OCI-LY7 (cell line): ENCODE measurements at regions not wholly inside any gene's neighbourhood (a gene's known extent, or its start where the extent isn't known, plus 50 kb on each side); places are given as distances from the start of the nearest gene placed in this dataset.

Experiments
- BruUV-seq: library from RNA; stranded (reverse); fragments of 400-500 nt; replicated peaks from 2 replicates; lab custom pipeline; 2021; lab: Mats Ljungman, UMichigan
- CTCF ChIA-PET: fragments of 300-600 bp; sonication (Branson Sonifier 250); formaldehyde crosslinking; loops from one replicate; lab custom pipeline; 2022; ENCODE audit warnings: antibody characterized with exemption; ENCODE audit not compliant: unreplicated experiment; lab: Charles Lee
- POLR2A ChIA-PET: fragments of 300-600 bp; sonication (Branson Sonifier 250); formaldehyde crosslinking; loops from one replicate; lab custom pipeline; 2022; ENCODE audit warnings: antibody characterized with exemption; lab: Charles Lee
- DNase-seq: peaks from one replicate; pipeline ENCODE4 v3.0.0-alpha.2; 2015; ENCODE audit warnings: low spot score
- H2AFZ ChIP-seq: fragments of 200-600 bp; sonication (generic), shearing (Covaris generic); 2 replicates; pipeline ENCODE4 v1.6.1; 2014; ENCODE audit warnings: mild to moderate bottlenecking, antibody characterized with exemption, low read length, moderate library complexity
- H3K27ac ChIP-seq: fragments of 200-600 bp; sonication (generic); 2 replicates; pipeline ENCODE4 v1.5.1; 2014; ENCODE audit warnings: mixed run types, low read depth, mild to moderate bottlenecking, moderate library complexity, low read length, inconsistent platforms; ENCODE audit not compliant: poor library complexity, severe bottlenecking
- H3K36me3 ChIP-seq: fragments of 200-600 bp; sonication (generic); 2 replicates; pipeline ENCODE4 v1.6.1; 2014; ENCODE audit warnings: mild to moderate bottlenecking, antibody characterized with exemption, low read length, moderate library complexity, mixed read lengths; ENCODE audit not compliant: insufficient read depth
- H3K4me1 ChIP-seq: fragments of 200-600 bp; sonication (generic); 2 replicates; pipeline ENCODE4 v1.5.1; 2014; ENCODE audit warnings: mild to moderate bottlenecking, low read length; ENCODE audit not compliant: insufficient read depth, poor library complexity, severe bottlenecking
- H3K4me2 ChIP-seq: fragments of 200-600 bp; sonication (generic); 2 replicates; pipeline ENCODE4 v1.6.1; 2014; ENCODE audit warnings: mild to moderate bottlenecking, low read length
- H3K4me3 ChIP-seq: fragments of 200-600 bp; sonication (generic); 2 replicates; pipeline ENCODE4 v1.5.1; 2014; ENCODE audit warnings: mild to moderate bottlenecking, low read depth, low read length; ENCODE audit not compliant: poor library complexity, severe bottlenecking
- H3K79me2 ChIP-seq: fragments of 200-600 bp; sonication (generic); 2 replicates; pipeline ENCODE4 v1.6.1; 2016; ENCODE audit warnings: low read depth, mild to moderate bottlenecking, low read length, moderate library complexity, mixed read lengths; ENCODE audit not compliant: insufficient read depth
- H3K9me2 ChIP-seq: fragments of 200-600 bp; sonication (generic); 2 replicates; pipeline ENCODE4 v1.6.1; 2016; ENCODE audit warnings: mild to moderate bottlenecking, low read length, mixed read lengths; ENCODE audit not compliant: insufficient read depth
- H3K9me3 ChIP-seq: fragments of 200-600 bp; sonication (generic); 2 replicates; pipeline ENCODE4 v1.6.1; 2014; ENCODE audit warnings: mild to moderate bottlenecking, mixed run types, low read length, mixed read lengths
- H4K20me1 ChIP-seq: fragments of 200-600 bp; sonication (generic); 2 replicates; pipeline ENCODE4 v1.6.1; 2014; ENCODE audit warnings: mild to moderate bottlenecking, antibody characterized with exemption, low read length, moderate library complexity, mixed read lengths; ENCODE audit not compliant: insufficient read depth
- CTCF ChIP-seq: fragments of 200-600 bp; sonication (generic); conservative IDR thresholded peaks from 2 replicates; pipeline ENCODE4 v1.5.1; 2014; ENCODE audit warnings: mild to moderate bottlenecking, antibody characterized with exemption, low read length, moderate library complexity, mixed read lengths
- EZH2phosphoT487 ChIP-seq: fragments of 200-600 bp; sonication (generic); IDR thresholded peaks from 2 replicates; pipeline ENCODE4 v1.6.1; 2018; ENCODE audit warnings: low read depth, borderline replicate concordance, mild to moderate bottlenecking, mixed run types, antibody characterized with exemption, low read length, moderate library complexity, mixed read lengths
- intact Hi-C: fragments of 100-400 bp; cut with micrococcal nuclease; formaldehyde crosslinking; loops from one replicate; pipeline ENCODE4 v1.10.0; 2022; ENCODE audit not compliant: unreplicated experiment

GRCh38 chr22:48151641-48152040, 1389.2 kb downstream of the TBC1D22A start:
- ChIA-PET CTCF (interaction anchor here (0.6 kb wide), 1 partner anchor 49 kb away, joined by 3 read pairs; no protein-coding TSS in a partner anchor), POLR2A (no interaction called here)
- TF ChIP-seq EZH2phosphoT487, result no peak
- TF ChIP-seq CTCF, result no peak
- Histone ChIP-seq H3K4me2 (no peak overlapping the region), H3K36me3 (no peaks in the 10 kb centered on the region), H3K79me2 (no peaks in the 10 kb centered on the region), H3K4me3 (no peak overlapping the region), H3K9me3 (no peaks in the 10 kb centered on the region), H3K9me2 (no peaks in the 10 kb centered on the region), H3K27ac (no peak overlapping the region), H4K20me1 (no peaks in the 10 kb centered on the region), H3K4me1 (no peaks in the 10 kb centered on the region), H2AFZ (no peak overlapping the region)
- intact Hi-C loops, result no loop called here
- BruUV-seq, result no TSS peak
- DNase-seq, result no peak

DNA sequence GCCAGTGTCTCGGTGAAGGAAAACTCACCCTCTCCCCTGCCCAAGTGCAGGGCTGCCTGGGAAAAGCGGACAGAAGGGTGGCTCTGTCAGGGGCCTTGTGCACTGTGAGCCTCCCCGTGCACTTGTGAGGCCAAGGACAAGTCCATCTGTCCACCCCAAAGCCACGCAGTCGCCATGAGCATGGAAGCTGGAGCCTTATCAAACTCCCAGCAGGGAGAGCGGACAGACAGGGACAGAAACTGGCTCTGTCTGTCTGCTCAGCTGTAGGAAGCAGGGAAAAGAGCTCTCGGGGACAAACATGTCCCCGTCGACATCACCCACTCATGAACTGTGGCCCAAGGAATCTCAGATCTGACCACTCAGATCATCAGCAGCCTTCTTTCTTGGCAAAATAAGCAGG, 1385.4 kb downstream of the TBC1D22A start:
- POLR2A ChIA-PET, result no interaction called here

More for the DNA sequence above, 1385.4 kb downstream of the TBC1D22A start:
- Histone ChIP-seq H3K79me2 (no peaks in the 10 kb centered on the region), H4K20me1 (no peaks in the 10 kb centered on the region), H3K9me2 (no peaks in the 10 kb centered on the region), H3K36me3 (no peaks in the 10 kb centered on the region), H3K27ac (no peak overlapping the region), H3K9me3 (no peaks in the 10 kb centered on the region), H3K4me3 (no peak overlapping the region), H3K4me2 (no peak overlapping the region), H2AFZ (no peak overlapping the region), H3K4me1 (no peaks in the 10 kb centered on the region)
- BruUV-seq, result no TSS peak
- CTCF ChIA-PET, result no interaction called here
- intact Hi-C loops, result no loop called here
- no peak for TF ChIP-seq EZH2phosphoT487
- TF ChIP-seq CTCF, result no peak
- no peak for DNase-seq
